OCI-LY1 (cell line): ENCODE measurements at regions not wholly inside any gene's neighbourhood (a gene's known extent, or its start where the extent isn't known, plus 50 kb on each side); places are given as distances from the start of the nearest gene placed in this dataset.

Source experiments
- H2AFZ ChIP-seq: fragments of 200-600 bp; sonication (generic), shearing (Covaris generic); 2 replicates; pipeline ENCODE4 v1.6.0; 2014; ENCODE audit warnings: antibody characterized with exemption, mild to moderate bottlenecking, low read length
- H3F3A ChIP-seq: fragments of 200-600 bp; sonication (generic), shearing (Covaris generic); 2 replicates; pipeline ENCODE4 v1.6.0; 2014; ENCODE audit warnings: mild to moderate bottlenecking, antibody characterized with exemption, low read length, moderate library complexity; ENCODE audit not compliant: insufficient read depth
- H3K27ac ChIP-seq: fragments of 200-600 bp; sonication (generic); 2 replicates; pipeline ENCODE4 v1.5.1; 2014; ENCODE audit warnings: low read length, mixed run types, mild to moderate bottlenecking, low read depth; ENCODE audit not compliant: poor library complexity, severe bottlenecking
- H3K27me3 ChIP-seq: fragments of 200-600 bp; sonication (generic); 2 replicates; pipeline ENCODE4 v1.6.0; 2014; ENCODE audit warnings: antibody characterized with exemption, mild to moderate bottlenecking, low read length, moderate library complexity; ENCODE audit not compliant: insufficient read depth
- H3K36me3 ChIP-seq: fragments of 200-600 bp; sonication (generic); 2 replicates; pipeline ENCODE4 v1.6.1; 2014; ENCODE audit warnings: mild to moderate bottlenecking, antibody characterized with exemption, low read length, moderate library complexity, mixed read lengths; ENCODE audit not compliant: insufficient read depth
- H3K4me1 ChIP-seq: fragments of 200-600 bp; sonication (generic); 2 replicates; pipeline ENCODE4 v1.5.1; 2014; ENCODE audit warnings: mild to moderate bottlenecking, low read length, moderate library complexity; ENCODE audit not compliant: insufficient read depth, severe bottlenecking
- H3K4me2 ChIP-seq: fragments of 200-600 bp; sonication (generic), shearing (Covaris generic); 2 replicates; pipeline ENCODE4 v1.6.1; 2014; ENCODE audit warnings: low read length
- H3K4me3 ChIP-seq: fragments of 200-600 bp; sonication (generic); 2 replicates; pipeline ENCODE4 v1.5.1; 2014; ENCODE audit warnings: low read length, low read depth, mild to moderate bottlenecking, mixed read lengths; ENCODE audit not compliant: poor library complexity, severe bottlenecking
- H3K79me2 ChIP-seq: fragments of 200-600 bp; shearing (Covaris generic); 2 replicates; pipeline ENCODE4 v1.6.1; 2016; ENCODE audit warnings: mixed run types, low read length, mixed read lengths; ENCODE audit not compliant: insufficient read depth
- H3K9ac ChIP-seq: fragments of 200-600 bp; sonication (generic), shearing (Covaris generic); 2 replicates; pipeline ENCODE4 v1.6.1; 2014; ENCODE audit warnings: mild to moderate bottlenecking, low read length, mixed read lengths
- H3K9me2 ChIP-seq: fragments of 200-600 bp; sonication (generic), shearing (Covaris generic); 2 replicates; pipeline ENCODE4 v1.6.1; 2014; ENCODE audit warnings: low read depth, mild to moderate bottlenecking, low read length, mixed read lengths
- H3K9me3 ChIP-seq: fragments of 200-600 bp; shearing (Covaris generic); 2 replicates; pipeline ENCODE4 v1.6.1; 2014; ENCODE audit warnings: low read length, mixed read lengths
- H4K20me1 ChIP-seq: fragments of 200-600 bp; sonication (generic), shearing (Covaris generic); 2 replicates; pipeline ENCODE4 v1.6.0; 2016; ENCODE audit warnings: mild to moderate bottlenecking, low read length; ENCODE audit not compliant: insufficient read depth
- EZH2 ChIP-seq: fragments of 200-600 bp; sonication (generic), shearing (Covaris generic); IDR thresholded peaks from 2 replicates; pipeline ENCODE4 v1.8.0; 2017; ENCODE audit warnings: borderline replicate concordance, mixed run types, mild to moderate bottlenecking, antibody characterized with exemption, low read length, moderate library complexity, mixed read lengths
- TF ChIP-seq, protein P1 (sequence below): fragments of 200-600 bp; sonication (generic), shearing (Covaris generic); IDR thresholded peaks from 2 replicates; pipeline ENCODE4 v1.5.1; 2017; ENCODE audit warnings: mild to moderate bottlenecking, antibody characterized with exemption, low read length, moderate library complexity, mixed read lengths

DNA sequence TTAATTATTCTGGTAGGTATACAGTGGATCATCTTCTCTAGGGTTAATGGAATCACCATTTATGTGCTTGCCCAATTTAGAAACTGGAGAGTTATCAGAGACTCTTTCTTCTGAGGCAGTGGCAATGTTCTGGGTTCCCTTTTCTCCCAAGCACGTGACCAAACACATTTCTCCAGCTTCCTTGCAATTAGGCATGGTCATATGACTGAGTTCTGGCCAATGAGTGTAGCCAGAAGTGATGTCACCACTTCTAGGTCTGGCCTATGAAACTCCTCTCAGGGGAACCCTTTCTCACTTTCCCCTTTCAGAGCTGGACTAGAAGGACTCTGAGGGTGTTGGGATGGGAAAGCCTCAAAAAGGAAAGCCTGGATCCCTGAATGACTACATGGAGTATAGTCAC is 172.0 kb downstream of the NSG2 start:
- Histone ChIP-seq H2AFZ (no peak overlapping the region), H3F3A (no peaks in the 10 kb centered on the region), H3K4me3 (no peak overlapping the region), H3K79me2 (no peaks in the 10 kb centered on the region), H4K20me1 (no peaks in the 10 kb centered on the region), H3K9ac (no peak overlapping the region), H3K9me2 (no peaks in the 10 kb centered on the region), H3K9me3 (no peaks in the 10 kb centered on the region), H3K4me2 (no peak overlapping the region), H3K27me3 (no peaks in the 10 kb centered on the region), H3K36me3 (no peaks in the 10 kb centered on the region), H3K27ac (no peak overlapping the region), H3K4me1 (no peaks in the 10 kb centered on the region)
- TF ChIP-seq, protein P1, sequence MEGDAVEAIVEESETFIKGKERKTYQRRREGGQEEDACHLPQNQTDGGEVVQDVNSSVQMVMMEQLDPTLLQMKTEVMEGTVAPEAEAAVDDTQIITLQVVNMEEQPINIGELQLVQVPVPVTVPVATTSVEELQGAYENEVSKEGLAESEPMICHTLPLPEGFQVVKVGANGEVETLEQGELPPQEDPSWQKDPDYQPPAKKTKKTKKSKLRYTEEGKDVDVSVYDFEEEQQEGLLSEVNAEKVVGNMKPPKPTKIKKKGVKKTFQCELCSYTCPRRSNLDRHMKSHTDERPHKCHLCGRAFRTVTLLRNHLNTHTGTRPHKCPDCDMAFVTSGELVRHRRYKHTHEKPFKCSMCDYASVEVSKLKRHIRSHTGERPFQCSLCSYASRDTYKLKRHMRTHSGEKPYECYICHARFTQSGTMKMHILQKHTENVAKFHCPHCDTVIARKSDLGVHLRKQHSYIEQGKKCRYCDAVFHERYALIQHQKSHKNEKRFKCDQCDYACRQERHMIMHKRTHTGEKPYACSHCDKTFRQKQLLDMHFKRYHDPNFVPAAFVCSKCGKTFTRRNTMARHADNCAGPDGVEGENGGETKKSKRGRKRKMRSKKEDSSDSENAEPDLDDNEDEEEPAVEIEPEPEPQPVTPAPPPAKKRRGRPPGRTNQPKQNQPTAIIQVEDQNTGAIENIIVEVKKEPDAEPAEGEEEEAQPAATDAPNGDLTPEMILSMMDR: no peak
- TF ChIP-seq EZH2: no peak

DNA sequence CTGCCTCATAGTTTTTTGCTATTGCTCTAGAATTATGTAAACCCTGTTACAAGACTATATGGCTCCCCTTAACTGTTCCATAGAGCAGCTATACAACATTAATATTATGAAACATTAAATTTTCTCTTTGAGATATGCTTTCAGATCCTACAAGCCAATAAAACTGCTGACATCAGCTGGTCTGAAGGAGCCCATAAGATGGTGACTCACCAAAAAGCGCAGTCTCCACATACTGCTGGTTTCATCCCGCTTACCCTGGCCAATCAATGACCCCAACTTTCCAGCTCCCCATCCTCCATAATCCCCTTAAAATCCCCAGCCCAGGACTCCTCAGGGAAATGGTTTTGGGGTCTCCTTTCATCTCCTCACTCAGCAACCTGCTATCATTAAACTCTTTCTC is 172.7 kb downstream of the NSG2 start:
- no peak overlapping the region for H3K4me2 ChIP-seq
- H3K9ac ChIP-seq: no peak overlapping the region
- H3K4me1 ChIP-seq: no peaks in the 10 kb centered on the region
- H3K36me3 ChIP-seq: no peaks in the 10 kb centered on the region
- H2AFZ ChIP-seq: no peak overlapping the region
- H4K20me1 ChIP-seq: no peaks in the 10 kb centered on the region
- H3F3A ChIP-seq: no peaks in the 10 kb centered on the region
- no peaks in the 10 kb centered on the region for H3K9me3 ChIP-seq
- H3K4me3 ChIP-seq: no peak overlapping the region
- TF ChIP-seq EZH2: no peak
- TF ChIP-seq, protein P1: no peak
- H3K79me2 ChIP-seq: no peaks in the 10 kb centered on the region
- no peaks in the 10 kb centered on the region for H3K27me3 ChIP-seq
- H3K27ac ChIP-seq: no peak overlapping the region
- H3K9me2 ChIP-seq: no peaks in the 10 kb centered on the region

DNA sequence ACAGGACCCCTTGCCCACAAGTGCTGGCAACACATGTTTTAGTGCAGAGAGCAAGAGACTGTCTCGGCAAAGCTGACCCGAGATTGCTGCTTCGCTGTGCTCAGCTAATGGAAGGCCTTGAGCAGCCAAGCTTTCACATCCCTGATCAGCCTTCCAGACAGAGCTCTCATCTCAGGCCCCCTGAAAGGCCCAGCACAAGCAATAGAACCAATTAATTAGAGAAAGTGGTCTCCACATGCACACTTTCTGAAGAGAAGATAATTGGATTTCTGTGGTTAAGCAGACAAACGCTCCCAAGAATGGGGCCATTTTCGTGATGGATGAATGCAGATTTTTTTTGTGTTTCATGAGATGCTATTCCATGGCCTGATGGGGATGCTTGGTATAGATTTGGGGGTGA is 174.9 kb downstream of the NSG2 start:
- H3F3A ChIP-seq: no peaks in the 10 kb centered on the region
- H3K27ac ChIP-seq: no peak overlapping the region
- H3K4me3 ChIP-seq: no peak overlapping the region
- H3K9me3 ChIP-seq: no peaks in the 10 kb centered on the region
- no peaks in the 10 kb centered on the region for H3K4me1 ChIP-seq
- no peak overlapping the region for H2AFZ ChIP-seq
- no peaks in the 10 kb centered on the region for H4K20me1 ChIP-seq
- no peaks in the 10 kb centered on the region for H3K9me2 ChIP-seq
- H3K4me2 ChIP-seq: no peak overlapping the region
- no peaks in the 10 kb centered on the region for H3K79me2 ChIP-seq
- no peaks in the 10 kb centered on the region for H3K27me3 ChIP-seq
- H3K36me3 ChIP-seq: no peaks in the 10 kb centered on the region
- TF ChIP-seq, protein P1: no peak
- TF ChIP-seq EZH2: no peak
- no peak overlapping the region for H3K9ac ChIP-seq
